ENCODE measurements at regions not wholly inside any gene's neighbourhood (a gene's known extent, or its start where the extent isn't known, plus 50 kb on each side); places are given as distances from the start of the nearest gene placed in this dataset.

DNA sequence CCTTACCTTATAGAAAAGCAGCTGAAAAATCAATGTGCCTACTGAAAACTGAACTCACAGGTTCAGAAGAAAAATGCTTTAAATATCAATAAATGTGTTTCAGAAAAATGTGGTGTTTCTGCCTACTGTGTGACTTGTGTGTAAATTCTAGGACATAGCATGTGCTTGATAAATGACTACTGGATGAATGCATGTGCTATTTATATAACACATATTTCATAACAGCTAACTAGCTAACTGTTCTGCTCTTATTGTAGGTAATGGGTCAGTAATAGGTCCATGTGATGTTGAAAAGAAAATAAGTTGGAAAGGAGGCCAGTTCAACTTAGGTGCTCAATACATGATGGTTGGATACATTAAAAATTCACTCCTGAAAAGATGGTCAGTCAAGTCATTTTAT lies 993.0 kb upstream of the LCORL start:
- no peak for DNase-seq

DNA sequence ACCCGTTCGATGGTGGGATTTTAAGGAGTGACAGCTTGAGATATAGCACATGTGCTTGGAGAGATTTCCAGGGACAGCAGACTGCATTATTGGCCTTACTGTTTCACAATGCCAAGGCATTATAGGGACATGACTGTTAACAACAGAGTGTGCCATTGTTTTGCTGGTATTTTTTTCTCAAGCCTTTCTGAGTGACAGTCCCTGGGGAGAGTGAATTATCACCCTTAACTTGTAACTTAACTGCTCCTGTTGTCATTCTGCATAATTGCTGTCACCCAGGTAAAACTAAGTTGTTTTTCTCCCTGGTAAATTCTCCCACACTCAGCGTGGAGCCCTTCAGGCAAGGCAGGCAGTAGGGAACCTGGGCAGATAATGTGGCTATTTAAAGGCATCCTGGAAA lies 989.2 kb upstream of the LCORL start:
- DNase-seq, result no peak

DNA sequence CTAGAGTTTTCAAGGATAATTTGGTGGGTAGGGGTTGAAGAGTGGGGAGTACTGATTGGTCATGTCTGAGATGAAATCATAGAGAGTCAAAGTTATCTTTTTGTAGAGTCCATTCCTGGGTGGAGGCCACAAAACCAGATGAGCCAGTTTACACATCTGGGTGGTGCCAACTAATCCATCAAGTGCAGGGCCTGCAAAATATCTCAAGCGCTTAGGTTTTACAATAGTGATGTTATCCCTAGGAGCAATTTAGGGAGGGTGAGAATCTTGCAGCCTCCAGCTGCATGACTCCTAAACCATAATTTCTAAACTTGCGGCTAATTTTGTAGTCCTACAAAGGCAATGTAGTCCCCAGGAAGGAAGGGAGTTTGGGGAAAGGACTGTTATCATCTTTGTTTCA lies 988.3 kb upstream of the LCORL start:
- DNase-seq, result no peak

DNA sequence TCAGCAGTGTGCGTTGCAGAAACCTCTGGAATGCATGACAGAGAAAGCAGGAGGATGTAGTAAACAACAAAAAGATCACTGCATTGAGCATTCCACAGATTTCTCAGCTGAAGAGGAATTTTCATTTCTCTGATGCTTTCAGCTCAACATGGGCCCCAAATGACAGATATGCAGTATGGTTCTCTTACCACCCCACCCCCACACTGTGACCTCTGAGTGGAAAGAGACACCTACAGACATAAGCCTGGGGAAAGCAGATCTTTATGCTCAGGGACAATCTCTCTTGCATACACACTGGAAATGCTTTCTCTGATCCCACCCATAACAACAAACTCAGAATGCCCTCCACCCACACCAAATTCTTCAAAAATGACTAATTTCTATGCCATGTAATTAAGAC lies 983.7 kb upstream of the LCORL start:
- DNase-seq, result peak; percentile 29

DNA sequence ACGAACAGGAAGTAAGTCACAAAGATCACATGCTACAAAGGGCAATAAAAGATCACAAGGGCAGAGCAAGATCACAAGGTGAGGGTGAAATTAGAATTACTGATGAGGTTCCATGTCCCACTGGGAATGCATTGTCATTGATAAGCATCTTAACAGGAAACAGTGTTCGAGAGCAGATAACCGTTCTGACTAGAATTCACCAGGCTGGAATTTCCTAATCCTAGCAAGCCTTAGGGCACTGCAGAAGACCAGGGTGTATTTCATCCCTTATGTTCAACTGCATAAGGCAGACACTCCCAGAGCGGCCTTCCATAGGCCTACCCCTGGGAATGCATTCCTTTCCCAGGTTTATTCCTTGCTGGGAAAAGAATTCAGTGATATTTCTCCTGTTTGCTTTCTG lies 980.6 kb upstream of the LCORL start:
- no peak for DNase-seq

DNA sequence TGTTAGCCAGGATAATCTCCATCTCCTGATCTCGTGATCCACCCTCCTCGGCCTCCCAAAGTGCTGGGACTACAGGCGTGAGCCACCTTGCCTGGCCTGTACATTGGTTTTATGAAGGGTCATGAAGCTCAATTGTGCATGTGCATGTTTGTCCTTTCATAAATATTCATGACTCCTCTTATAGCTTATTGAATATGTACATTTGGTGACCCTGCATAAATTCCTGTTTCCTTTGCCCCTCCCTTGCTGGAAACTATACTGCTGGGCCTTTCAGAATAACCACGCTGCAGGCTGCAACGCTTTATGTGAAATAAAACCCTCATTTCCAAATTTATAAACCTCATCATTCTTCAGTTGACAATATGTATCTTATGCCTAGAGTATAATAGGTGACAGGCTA lies 978.0 kb upstream of the LCORL start:
- no peak for DNase-seq

DNA sequence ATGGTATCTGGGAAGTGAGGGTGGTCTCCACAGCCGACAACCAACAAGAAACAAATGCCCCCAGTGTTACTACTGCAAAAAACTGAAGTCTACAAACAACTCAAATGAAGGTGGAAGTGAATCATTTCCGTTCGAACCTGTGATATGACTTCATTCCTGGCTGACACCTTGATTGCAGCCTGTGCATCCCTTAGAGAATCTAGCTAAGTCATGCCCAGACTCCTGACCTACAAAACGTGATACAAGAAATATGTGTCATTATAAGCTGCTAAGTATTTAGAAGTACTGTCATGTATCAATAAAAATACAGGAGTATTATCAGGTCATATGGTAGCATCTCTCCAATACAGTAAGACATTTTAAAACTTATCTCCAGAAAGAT lies 959.7 kb upstream of the LCORL start:
- DNase-seq, result no peak

DNA sequence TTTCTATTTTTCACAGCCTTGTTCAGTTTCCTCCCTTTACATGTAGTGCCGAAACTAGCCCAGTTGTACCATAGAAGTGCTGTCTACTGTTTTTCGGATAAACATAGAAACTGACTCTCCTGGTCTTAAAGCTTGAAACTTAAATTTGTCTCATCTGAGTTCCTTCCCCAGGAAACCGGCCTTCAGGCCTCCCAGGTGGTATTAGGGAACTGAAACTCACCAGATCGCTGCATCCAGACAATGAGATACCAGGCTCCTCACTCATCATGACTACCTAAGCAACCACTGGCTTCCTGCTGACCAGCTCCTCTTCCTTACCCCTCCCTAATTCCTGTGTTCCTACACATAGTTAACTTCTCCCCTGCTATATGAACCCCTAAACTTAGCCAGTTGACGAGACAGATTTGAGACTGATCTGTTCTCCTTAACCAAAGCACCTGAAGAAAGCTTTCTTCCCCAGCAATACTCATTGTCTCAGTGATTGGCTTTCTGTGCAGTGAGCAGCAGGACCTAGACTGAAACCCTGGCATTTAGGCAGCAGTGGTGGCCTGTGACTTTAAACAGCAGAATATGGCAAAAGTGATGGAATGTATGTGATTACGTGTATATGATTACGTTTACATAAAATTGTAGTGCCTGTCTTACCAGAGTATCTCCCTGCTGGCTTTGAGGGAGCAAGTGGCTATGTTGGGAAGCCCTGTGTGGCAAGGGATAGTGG lies 959.1 kb upstream of the LCORL start:
- no peak for DNase-seq

DNA sequence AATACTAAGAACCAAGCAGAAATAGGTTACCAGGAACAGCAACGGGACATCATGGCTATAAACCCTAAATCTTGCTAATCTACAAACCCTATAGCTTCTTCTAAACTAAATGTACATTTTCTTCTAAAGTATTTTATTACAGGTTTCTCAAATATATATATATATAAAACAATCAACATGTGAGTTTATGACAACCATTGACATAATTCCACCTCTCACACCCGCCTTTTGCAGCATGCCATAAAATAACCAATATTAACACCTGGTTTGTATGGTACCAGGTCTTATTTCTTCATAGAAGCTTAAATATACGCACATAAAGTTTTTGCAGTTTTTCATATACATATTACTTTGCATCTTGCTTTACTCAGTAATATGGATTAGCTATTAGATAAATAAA lies 955.3 kb upstream of the LCORL start:
- no peak for DNase-seq

DNA sequence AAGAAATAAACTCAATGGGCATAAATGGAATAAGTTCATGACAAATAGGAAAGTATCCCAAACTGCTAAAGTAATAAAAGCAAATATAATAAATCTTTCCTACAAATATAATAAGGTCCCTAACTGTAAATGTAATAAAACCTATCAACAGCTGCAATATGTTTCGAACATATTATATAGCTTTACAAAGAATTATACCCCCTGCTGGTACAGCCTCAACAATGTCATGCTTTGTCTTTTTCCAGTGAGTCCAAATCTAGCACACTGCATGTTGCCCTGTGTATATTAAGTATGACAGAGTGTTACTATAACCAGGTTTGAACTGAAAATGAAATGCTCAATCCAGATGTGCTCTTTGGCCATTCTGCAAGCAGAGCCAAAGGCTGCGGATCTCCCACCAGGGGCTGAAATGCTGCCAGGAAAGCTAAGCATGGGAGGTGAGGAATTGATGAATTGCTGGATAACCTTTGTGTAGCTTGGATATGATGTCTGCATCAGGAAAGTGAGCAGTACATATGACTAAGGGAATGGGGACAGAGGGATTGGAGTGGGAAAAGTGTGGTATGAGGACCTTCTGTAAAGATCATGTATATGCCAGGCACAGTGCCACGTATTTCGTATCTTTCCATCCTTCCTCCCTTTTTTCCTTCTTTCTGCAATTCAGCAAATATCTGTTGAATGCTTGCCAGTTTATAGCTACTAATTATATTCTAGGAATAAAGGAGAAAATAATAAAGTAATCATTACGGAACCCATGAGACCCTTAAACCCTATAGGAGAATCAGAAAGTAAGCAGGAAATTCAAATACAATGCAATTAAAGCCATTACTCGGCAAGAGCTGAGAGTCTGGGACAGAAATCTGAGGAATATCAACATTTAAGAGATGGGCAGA lies 954.6 kb upstream of the LCORL start:
- peak; percentile 22 for DNase-seq

DNA sequence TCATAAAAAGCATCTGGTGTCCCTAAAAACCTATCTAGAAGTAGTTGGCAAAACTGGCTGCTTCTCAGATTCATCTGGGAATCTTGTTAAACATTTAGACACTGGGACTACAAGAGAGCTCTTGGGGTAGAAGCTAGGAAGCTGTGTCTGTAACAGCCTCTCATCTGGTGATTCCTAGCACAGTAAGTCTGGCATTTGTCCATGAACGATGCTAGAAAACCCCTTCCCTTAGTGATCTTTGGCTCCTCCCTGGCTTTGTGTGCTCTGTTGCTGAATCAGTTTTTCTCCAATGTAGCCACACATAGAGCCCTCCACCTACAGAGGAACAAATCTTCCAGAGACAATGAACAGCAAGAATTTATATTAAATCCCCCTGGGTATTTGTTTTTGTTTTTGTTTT lies 951.7 kb upstream of the LCORL start:
- DNase-seq, result no peak

DNA sequence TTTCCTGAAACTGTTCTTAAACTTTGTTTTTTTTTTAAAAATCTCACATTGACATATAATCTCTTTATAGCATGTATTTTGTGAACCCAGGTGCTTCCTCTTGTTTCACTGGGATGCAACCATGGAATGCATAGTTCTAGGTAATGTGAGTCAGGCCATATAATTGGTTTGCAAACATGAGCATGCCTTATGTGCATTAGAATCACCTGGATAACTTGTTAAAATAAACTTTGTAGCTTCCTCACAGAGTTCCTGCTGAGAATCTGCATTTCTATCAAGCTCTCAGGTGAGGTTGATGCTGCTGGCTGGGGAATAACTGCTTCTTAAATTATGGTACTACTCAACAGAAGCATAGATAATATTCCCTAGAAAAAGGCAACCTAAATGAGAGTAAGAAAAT lies 940.3 kb upstream of the LCORL start:
- no peak for DNase-seq

DNA sequence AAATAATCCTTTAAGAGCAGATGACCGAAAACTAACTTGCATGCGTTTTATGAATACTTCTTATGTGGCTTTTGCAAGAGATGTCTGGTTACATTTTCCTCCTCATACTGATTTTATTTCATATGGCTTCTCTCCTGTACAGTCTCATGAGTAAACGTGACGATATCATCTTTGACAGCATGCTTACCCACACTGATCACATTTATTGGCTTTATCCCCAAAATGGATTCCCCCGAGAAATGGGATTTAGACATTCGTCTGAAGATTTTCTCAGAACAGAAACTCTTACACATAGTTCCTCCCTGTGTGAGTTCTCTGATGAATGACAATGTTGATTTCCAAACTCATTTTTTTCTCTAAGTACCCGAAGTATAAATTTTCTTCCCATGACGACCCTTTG lies 939.7 kb upstream of the LCORL start:
- peak; percentile 67 for DNase-seq

DNA sequence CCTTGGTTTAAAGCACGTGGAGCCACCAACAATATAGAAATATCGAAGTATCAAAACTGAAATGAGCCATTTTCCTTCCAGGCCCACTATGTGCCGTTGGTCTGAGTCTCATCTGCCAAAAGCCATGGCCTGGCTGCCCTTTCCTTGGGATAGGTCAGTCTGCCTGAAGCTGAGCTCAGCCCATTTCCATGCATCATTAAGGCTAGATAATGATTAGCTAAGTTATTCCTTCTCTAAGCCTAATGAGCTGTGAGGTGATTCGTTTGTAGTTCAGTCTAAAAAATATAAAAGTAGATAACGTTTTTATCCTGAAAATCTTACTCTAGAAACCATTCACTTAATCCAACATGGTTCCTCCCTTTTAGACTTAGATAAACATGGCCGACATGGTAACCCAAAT lies 936.2 kb upstream of the LCORL start:
- no peak for DNase-seq

DNA sequence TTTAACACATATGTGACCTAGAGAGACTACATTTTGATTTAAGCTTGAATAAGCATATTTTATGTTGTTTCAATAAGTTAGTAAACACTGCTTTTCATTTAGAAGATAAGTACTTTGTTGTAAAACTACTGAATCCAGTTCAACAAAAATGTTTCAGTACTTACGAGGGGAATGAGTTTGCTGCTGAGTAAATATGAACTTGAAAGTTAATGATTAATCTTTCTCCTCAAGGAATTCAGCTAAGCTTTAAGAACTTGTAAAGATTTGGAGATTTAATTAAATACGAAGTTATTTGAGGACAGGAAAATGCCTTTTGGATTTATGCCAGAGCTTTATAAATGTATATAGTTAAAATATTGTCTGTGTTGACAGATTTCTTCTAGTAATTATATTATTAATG lies 933.0 kb upstream of the LCORL start:
- no peak for DNase-seq

DNA sequence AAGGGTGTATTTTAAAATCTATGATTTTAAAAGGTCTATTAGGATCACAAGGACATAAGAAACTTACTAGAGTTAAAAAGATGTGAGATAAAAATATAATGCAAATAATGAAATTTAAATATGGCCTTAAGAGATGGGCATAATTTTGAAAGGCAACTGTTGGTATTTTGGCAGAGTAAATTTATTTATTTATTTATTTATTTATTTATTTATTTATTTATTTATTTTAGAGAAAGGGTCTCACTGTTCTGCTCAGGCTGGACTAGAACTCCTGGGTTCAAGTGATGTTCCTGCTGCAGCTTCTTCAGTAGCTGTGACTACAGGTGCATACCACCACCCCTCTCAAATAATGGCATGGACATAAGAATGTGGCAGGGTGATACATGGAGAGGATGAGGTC lies 932.1 kb upstream of the LCORL start:
- no peak for DNase-seq

DNA sequence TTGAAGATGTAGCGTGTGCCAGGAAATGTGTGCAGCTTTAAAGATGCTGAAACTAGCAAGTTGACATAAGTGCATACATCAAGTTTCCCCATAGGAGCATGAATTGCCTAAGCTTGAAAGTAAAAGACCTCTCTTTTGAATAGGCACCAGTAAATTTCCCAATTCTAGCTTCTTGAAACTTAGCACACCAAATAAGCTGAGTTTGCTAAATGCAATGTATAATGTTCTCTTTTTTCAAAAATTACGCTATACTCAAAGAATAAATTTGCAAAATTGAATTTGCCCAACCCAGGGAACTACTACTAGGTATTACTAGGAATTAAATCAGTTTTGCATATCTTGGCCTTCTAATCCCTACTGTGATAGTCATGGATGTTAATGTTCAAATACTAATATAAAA lies 923.9 kb upstream of the LCORL start:
- DNase-seq, result no peak

DNA sequence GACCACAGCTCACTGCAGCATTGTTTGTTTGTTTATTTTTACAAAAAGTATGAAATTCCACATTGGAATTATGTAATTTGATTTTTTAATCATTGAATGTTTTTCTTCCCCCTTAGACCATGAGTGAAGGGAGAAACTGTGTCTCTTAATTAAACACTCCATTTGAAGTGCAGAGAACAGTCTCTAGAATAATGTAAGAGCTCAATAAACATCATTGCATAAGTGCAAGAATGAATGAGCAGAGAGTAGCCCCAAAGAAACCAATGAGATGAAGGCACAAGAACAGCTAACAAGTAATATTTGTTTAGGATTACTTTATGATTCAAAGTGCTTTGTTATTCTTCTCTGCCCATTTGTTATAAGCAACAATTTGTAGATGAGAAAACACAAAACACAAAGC lies 921.3 kb upstream of the LCORL start:
- no peak for DNase-seq

DNA sequence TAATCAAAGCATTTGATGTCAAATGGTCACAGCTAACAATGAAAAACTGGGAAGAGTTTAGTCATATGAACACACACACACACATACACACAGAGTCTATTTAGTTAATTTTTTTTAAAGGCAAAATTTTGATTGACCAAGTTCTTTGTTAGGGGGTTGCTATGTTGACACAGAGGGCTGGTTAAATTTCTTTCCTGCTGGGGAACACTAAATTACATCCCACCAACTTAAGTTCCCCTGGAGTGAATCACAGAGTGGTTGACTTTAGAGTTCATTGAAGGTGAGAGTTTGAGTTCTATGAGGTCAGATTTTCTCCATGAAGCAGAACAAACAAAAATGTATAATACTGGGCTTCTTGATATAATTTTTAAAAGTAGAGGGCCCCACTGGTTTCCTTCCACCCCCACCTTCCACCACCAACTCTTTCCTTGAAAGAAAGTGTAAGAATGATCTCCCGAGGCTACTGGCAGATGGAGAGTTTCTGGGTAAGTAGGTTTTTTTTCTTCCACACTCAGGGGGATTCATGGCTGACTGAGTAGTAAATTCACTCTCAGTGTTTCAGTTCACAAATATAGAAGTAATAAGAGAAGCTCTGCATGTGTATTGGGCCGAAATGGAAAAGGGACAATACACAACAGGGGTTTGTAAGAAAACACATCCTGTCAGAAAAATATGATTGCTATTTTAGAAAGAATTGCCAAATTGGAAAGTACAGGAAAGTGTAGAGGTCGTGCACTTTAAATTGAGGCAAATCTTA lies 917.0 kb upstream of the LCORL start:
- DNase-seq, result peak; percentile 63

DNA sequence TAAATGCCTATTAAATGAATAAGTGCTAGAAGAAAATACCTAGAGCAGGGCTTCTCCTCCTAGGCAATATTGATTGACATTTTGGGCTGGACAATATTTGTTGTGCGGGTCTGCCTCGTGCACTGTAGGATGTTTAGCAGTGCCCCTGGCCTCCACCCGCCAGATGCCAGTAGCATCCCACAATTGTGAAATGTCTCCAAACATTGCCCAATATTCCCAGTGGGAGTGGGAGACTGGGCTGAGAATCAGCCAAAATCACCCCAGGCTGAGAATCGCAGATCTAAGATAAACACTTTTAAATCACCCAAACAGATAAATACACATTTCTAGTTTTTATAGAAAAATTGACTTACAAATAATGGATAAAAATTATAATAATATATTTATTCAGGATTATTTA lies 916.2 kb upstream of the LCORL start:
- DNase-seq, result no peak

DNA sequence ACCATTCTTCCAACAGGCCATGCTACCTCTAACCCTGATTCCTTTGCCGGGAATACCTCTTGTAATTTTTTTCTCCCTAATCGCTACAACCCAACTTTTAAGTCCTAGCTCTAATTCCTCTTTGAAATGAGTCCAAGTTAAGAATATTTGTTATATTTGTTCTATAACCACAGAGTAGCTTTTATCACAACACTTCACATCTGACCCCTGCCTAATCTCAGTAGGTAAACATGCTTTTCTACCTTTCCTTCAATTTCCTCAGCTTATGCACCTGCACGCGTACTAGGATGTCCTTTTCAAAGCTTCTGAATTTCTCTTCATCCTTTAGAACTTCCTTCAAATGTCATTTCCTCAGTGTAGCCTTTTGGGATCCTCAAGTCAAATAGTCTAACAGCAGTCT lies 915.5 kb upstream of the LCORL start:
- DNase-seq, result no peak

DNA sequence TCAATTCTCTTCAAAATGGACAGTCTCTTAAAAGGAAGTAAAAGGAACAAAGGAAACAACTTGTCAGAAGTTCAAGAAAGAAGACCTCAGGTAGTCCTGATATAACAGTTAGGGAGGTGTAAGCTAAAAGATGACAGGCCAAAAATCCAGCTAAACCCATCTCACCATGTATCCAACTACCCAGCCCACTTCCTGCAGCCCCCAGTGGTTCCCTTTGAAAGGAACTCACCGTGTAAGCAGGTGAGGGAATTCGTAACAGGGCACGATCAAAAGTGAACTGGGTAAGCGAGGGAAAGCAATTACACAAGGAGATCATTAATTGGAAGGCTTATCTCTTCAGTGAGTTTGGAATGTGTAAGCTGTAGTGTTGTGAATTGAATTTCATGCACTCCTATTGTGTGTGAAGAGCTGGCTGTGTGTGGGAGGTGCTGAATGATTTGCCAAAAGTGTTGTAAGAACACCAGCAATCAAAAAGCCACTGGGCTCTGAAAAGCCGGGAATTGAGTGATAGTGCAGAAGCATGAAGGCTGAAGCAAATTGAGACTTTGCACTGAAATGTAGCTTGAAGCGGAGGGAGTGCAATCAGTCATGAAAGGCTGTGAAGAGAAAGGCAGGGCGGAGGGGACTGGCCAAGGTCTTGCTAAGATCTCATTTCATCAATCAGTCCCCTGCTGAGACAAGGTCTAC lies 914.2 kb upstream of the LCORL start:
- DNase-seq, result peak; percentile 52

DNA sequence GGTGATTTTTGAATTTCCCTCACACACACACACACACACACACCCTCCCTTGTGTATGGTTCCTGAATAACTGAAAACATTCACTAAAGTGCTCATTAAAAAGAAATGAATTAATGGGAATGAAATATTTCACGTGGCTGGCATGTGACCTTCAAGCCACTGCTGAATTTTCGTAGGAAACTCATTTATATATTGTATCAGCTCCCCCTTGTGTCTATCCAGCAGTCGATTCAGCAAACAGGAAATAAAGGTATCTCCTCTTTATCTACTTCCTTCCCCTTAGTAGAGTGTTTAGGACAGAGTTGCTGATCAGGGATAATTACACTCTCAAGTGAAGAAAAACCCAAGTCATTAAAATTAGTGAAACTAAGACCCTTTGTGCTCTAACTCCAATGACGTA lies 912.6 kb upstream of the LCORL start:
- DNase-seq, result no peak
